Ectodermal cell (in vitro differentiated cells): ENCODE measurements at regions not wholly inside any gene's neighbourhood (a gene's known extent, or its start where the extent isn't known, plus 50 kb on each side); places are given as distances from the start of the nearest gene placed in this dataset.

Source experiments
- H3K27ac ChIP-seq: 2 replicates; pipeline ENCODE4 v1.7.0; 2013; ENCODE audit warnings: mild to moderate bottlenecking, low read depth, low read length; ENCODE audit not compliant: insufficient read depth, poor library complexity, severe bottlenecking
- H3K27me3 ChIP-seq: 2 replicates; pipeline ENCODE4 v1.7.0; 2013; ENCODE audit warnings: mild to moderate bottlenecking, low read length; ENCODE audit not compliant: insufficient read depth, control insufficient read depth, poor library complexity, severe bottlenecking
- H3K36me3 ChIP-seq: one replicate; pipeline ENCODE4 v1.7.0; 2013; ENCODE audit warnings: low read length; ENCODE audit not compliant: control insufficient read depth, insufficient read depth
- H3K4me1 ChIP-seq: one replicate; pipeline ENCODE4 v1.7.0; 2013; ENCODE audit warnings: low read length; ENCODE audit not compliant: control insufficient read depth, insufficient read depth
- H3K4me3 ChIP-seq: 2 replicates; pipeline ENCODE4 v1.7.0; 2013; ENCODE audit warnings: low read depth, low read length, control low read depth; ENCODE audit not compliant: insufficient read depth
- H3K9me3 ChIP-seq: 2 replicates; pipeline ENCODE4 v1.7.0; 2013; ENCODE audit warnings: mild to moderate bottlenecking, low read length, moderate library complexity; ENCODE audit not compliant: control insufficient read depth
- WGBS, 2 experiments: methylation state at CpG; one replicate each; pipeline ENCODE4 v1.1.7; 2013; ENCODE audit warnings: missing lambda C conversion rate in 2 of 2; 5-methylcytosine and 5-hydroxymethylcytosine counted together

DNA sequence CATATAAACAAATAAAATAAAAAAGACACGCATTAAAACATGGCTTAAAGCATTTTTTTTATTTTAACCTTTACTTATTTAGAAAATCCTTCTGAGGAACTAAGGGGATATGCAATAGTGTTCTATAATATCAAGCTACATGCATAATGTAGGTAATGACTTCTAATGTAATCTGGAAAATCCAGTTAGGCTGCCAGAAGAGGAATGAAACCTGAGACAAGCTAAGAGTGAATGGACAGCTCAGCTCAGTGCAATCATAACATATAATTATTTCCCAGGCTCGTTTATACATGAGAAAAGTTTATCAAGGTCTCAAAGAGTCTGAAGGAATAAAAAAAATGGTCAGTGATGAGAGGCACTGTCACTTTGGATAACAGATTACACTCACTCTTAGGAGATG is 649.0 kb upstream of the PCDH15 start:
- no peak overlapping the region for H3K27ac ChIP-seq
- H3K27me3 ChIP-seq: no peaks in the 10 kb centered on the region
- H3K9me3 ChIP-seq: no peaks in the 10 kb centered on the region
- H3K36me3 ChIP-seq: no peaks in the 10 kb centered on the region
- 100% methylated on average over 1 of the region's 2 CpGs; no CpG with 5 or more reads in 1 of the 2 experiments for WGBS, 2 experiments
- H3K4me1 ChIP-seq: no peaks in the 10 kb centered on the region
- no peak overlapping the region for H3K4me3 ChIP-seq

DNA sequence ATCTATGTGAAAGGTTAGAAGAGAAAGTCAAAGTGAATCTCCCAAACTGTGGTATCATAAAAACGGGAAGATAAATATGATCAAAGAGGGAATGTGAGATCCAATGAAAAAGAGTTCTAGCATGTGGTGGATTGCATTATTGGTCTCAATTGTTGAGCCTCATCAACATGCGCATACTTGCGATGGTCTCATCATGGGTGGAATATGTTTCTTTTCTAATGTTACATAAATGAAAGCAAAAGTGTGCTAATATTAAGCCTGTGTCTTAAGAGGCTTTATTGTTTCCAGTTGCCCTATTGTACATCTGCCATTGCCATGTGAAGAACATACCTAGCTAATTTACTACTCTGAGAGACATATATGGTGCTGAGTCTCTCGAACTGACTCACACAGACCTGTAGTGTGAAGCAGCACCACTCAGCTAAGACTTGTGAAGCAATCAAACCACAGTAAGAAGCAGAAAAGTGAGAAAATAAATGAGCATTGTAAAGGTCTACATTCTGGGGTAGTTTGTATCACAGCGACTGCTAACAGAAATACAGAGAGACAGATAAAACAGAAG is 645.5 kb upstream of the PCDH15 start:
- no peaks in the 10 kb centered on the region for H3K36me3 ChIP-seq
- H3K9me3 ChIP-seq: peaks cover 3% of the 10 kb centered on the region
- no peak overlapping the region for H3K27ac ChIP-seq
- no peaks in the 10 kb centered on the region for H3K27me3 ChIP-seq
- no peak overlapping the region for H3K4me3 ChIP-seq
- H3K4me1 ChIP-seq: no peaks in the 10 kb centered on the region
- WGBS, 2 experiments: 96 to 97% methylated on average over 5 of the region's 5 CpGs

DNA sequence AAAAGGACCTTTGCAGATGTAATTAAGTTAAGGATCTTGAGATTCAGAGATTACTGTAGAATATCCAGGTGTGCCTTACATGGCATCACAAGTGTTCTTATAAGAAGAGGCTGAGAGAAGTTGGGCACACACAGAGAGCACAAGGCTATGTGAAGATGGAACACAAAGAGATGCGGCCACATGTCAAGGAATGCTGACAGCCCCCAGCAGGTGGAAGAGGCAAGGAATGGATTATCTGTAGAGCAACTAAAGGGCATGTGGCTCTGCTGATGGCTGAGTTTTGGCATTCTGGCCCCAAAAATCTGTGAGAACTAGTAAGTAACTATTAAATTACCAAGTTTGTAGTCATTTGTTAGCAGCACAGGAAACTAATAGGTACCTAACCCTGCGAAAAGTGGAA is 640.7 kb upstream of the PCDH15 start:
- H3K36me3 ChIP-seq: no peaks in the 10 kb centered on the region
- peaks cover 3% of the 10 kb centered on the region for H3K9me3 ChIP-seq
- H3K4me3 ChIP-seq: no peak overlapping the region
- no peak overlapping the region for H3K27ac ChIP-seq
- H3K4me1 ChIP-seq: no peaks in the 10 kb centered on the region
- 92 to 96% methylated on average over 1 to 2 of the region's 2 CpGs for WGBS, 2 experiments
- H3K27me3 ChIP-seq: no peaks in the 10 kb centered on the region

DNA sequence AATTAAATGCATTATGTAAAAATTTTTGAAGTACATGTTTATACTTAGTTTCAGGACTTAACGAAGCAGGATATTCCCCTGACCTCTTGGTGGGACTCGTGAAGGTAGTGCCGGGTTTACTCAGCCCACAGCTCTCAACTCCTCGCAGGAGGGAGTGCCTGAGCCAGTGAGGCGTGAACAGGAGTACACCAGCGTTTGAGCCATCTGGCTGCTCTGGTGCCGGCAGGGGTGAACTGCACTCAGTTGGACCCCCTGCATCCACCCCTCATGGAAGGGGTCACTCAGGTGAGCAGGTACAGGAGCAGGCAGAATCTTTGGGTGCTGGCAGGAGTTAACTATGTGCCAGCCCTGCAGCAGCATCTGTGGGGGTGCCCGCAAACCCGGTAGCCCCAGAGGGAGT is 625.1 kb upstream of the PCDH15 start:
- no peaks in the 10 kb centered on the region for H3K36me3 ChIP-seq
- H3K4me3 ChIP-seq: no peak overlapping the region
- H3K9me3 ChIP-seq: no peaks in the 10 kb centered on the region
- no peaks in the 10 kb centered on the region for H3K27me3 ChIP-seq
- H3K4me1 ChIP-seq: no peaks in the 10 kb centered on the region
- no peak overlapping the region for H3K27ac ChIP-seq
- WGBS, 2 experiments: 90 to 91% methylated on average over 9 of the region's 9 CpGs

DNA sequence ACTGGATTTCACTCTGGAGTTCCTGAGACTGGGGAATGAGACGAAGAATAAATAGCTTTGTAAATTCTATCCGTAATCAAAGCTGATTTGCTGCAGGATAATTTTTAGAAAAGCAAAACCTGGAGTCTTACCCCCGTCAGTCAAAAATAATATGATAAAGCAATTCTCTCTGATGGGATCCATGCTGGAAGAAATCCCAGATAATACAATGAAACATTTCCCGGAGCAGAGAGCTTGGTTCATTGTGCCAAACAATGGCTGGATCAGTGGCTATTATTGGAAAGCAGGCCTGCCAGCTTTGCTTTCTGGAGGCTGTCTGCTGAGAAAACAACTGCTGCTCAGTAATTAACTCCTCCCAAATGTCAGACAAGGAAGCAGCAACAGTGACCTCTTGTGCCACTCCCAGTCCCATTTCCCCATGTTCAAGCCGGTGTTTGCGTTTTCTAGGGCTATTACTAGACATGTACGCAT is 609.4 kb upstream of the PCDH15 start:
- Histone ChIP-seq H3K27me3 (no peaks in the 10 kb centered on the region), H3K27ac (peak overlapping the region; percentile 48), H3K4me1 (peaks cover 4% of the 10 kb centered on the region), H3K9me3 (no peaks in the 10 kb centered on the region), H3K4me3 (no peak overlapping the region), H3K36me3 (no peaks in the 10 kb centered on the region)
- WGBS, 2 experiments: 50 to 57% methylated on average over 7 of the region's 7 CpGs

DNA sequence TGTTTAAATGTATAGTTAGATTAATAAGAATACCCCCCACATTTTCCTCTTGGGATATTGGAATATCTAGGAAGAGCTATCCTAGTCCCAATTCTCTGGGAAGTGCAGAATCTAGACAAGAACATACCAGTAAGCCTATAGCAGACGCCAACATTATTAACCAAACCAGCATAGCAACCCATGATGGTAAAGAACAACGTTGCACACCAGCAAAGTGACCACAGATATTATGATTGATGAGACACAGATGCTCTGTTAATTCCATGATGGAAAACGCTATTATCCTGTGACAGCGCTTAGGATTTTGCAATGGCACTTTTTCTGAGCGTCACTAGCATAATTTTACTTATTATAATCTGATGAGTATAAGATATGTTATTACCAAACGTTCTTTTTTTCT is 603.1 kb upstream of the PCDH15 start:
- H3K27me3 ChIP-seq: no peaks in the 10 kb centered on the region
- no peaks in the 10 kb centered on the region for H3K36me3 ChIP-seq
- no peaks in the 10 kb centered on the region for H3K4me1 ChIP-seq
- no peak overlapping the region for H3K4me3 ChIP-seq
- no peak overlapping the region for H3K27ac ChIP-seq
- 69 to 95% methylated on average over 2 to 4 of the region's 6 CpGs for WGBS, 2 experiments
- no peaks in the 10 kb centered on the region for H3K9me3 ChIP-seq

DNA sequence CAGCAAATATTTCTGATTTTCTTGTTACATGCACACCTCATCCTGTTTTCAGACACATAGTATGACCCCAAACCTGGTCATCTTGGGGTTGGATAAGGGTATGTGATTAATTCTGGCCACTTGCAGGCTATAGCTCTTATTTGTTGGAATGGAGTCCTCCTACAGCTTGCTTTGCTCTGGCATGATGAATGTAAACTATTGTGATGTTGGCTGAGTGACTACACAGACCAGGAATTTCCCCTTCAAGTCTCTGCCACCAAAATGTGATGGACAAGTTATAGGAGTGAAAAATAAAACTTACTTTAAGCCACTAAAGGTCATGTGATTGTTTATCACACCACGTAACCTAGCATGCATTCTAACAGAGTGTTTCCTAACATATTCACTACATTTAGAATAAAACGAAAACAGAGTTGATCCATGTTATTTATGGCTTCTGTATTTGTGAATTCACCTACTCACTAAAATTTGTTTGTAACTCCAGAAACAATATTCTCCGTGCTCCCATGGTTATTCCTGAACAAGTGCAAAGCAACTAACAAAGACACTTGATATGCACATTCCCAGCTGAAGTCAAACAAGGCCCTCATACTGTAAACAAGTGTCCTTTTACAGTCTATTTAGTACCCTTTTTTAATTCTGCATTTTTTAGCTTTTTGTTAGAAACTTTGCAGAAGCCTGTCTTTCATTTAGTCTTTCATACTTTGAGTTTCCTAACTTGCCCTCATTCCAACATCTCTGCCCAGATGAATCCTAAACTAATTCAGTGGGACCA is 599.2 kb upstream of the PCDH15 start:
- Histone ChIP-seq H3K27me3 (no peaks in the 10 kb centered on the region), H3K9me3 (no peaks in the 10 kb centered on the region), H3K4me3 (no peak overlapping the region), H3K4me1 (no peaks in the 10 kb centered on the region), H3K27ac (no peak overlapping the region), H3K36me3 (no peaks in the 10 kb centered on the region)
- WGBS, 2 experiments: 76 to 90% methylated on average over 3 of the region's 3 CpGs

DNA sequence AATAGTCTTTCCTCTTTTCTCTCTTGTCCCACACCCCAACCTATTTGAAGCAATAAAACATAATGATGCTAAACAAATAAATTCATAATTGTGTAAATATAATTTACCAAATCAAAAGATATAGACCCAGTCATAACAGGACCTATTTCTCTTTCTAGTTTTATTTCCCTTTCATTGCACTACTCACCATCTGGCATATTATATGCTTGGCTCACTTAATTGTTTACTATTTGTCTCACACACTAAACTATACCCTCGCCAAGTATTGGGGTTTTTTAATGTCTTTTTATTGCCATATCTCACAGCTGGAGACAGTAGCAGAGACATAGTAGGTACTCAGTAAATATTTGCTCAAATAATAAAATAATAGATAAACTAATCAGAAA is 597.5 kb upstream of the PCDH15 start:
- H3K9me3 ChIP-seq: no peaks in the 10 kb centered on the region
- H3K27ac ChIP-seq: no peak overlapping the region
- no peak overlapping the region for H3K4me3 ChIP-seq
- H3K27me3 ChIP-seq: no peaks in the 10 kb centered on the region
- WGBS, 2 experiments: 86% methylated on average over 1 of the region's 1 CpG; no CpG with 5 or more reads in 1 of the 2 experiments
- H3K36me3 ChIP-seq: no peaks in the 10 kb centered on the region
- no peaks in the 10 kb centered on the region for H3K4me1 ChIP-seq

DNA sequence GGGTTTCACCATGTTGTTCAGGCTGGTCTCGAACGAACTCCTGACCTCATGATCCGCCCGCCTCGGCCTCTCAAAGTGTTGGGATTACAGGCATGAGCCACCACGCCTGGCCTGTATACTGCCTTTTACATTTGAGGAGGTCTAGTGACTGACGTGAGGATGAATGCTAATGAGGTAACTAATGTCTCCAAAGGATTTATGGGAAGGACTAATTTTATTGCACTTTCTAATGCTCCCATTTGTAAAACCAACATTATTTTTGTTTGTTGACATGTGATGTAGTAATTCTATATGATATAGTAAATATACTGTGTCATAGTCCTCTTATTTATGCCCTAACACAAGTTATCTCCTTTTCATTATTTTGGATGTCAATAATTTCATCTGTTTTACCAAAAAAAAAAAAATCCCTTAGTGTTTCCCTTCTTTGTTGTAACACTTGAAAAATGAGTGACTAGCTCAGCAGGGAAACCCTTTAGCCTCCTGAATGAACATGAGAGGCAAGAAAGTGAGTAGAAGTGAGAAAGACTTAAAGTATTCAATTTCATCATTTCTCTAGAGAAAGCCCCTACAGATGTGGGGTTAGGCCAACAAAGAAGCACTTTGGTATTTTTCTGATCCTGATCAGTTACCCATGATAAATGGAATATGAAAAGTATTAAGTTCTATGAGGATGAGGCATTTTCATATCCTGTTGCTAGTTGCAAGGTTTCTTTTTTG is 596.9 kb upstream of the PCDH15 start:
- H3K36me3 ChIP-seq: no peaks in the 10 kb centered on the region
- WGBS, 2 experiments: 84 to 92% methylated on average over 7 of the region's 7 CpGs
- no peak overlapping the region for H3K27ac ChIP-seq

DNA sequence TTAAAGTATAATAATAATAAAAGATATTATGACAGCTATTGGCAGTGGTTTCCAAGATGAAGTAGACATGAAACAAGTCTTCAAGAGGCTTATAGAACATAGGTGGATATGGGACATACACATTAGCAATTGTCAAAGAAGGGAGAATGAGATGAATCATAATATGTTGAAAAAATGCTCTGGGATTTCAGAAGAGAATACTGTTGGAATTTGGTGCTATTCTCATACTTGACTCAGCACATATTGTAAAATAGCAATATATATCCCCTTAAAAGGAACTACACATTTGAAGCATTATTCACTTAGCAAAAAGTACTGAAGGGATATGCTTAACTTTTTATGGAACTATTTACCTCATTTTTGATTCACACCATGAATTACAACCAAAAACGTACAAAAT is 577.2 kb upstream of the PCDH15 start:
- Histone ChIP-seq H3K9me3 (no peaks in the 10 kb centered on the region), H3K4me1 (no peaks in the 10 kb centered on the region), H3K36me3 (no peaks in the 10 kb centered on the region), H3K4me3 (no peak overlapping the region), H3K27ac (no peak overlapping the region), H3K27me3 (no peaks in the 10 kb centered on the region)
- 95 to 100% methylated on average over 1 of the region's 1 CpG for WGBS, 2 experiments

More for the DNA sequence above, 596.9 kb upstream of the PCDH15 start:
- Histone ChIP-seq H3K9me3 (no peaks in the 10 kb centered on the region), H3K4me1 (no peaks in the 10 kb centered on the region), H3K27me3 (no peaks in the 10 kb centered on the region), H3K4me3 (no peak overlapping the region)
